MCF 10A (cell line): ENCODE measurements at regions not wholly inside any gene's neighbourhood (a gene's known extent, or its start where the extent isn't known, plus 50 kb on each side); places are given as distances from the start of the nearest gene placed in this dataset.
"Not testable (repeated sequence)": the region's sequence is repeated elsewhere in the genome, so short reads cannot be mapped to it uniquely, and the experiment has no call there.

Experiments
- BruUV-seq: library from RNA; stranded (reverse); fragments of 400-500 nt; replicated peaks from 2 replicates; lab custom pipeline; 2021; lab: Mats Ljungman, UMichigan
- CTCF ChIA-PET: fragments of 300-600 bp; sonication (Branson Sonifier 250); formaldehyde crosslinking; extraction: SDS; loops from one replicate; lab custom pipeline; 2021; ENCODE audit warnings: antibody characterized with exemption, inconsistent platforms; lab: Yijun Ruan, JAX
- POLR2A ChIA-PET: fragments of 300-600, 350-650 bp; sonication (Branson Sonifier 250); formaldehyde crosslinking; extraction: SDS; loops from one replicate; lab custom pipeline; 2020; ENCODE audit warnings: antibody characterized with exemption, inconsistent platforms; lab: Yijun Ruan, JAX
- DNase-seq: peaks from one replicate; pipeline ENCODE4 v3.0.0-alpha.2; 2018; ENCODE audit not compliant: unreplicated experiment
- H3K27ac Mint-ChIP-seq: one replicate; pipeline ENCODE4 v1.8.0; 2022; ENCODE audit warnings: mild to moderate bottlenecking, low read depth, mixed read lengths; ENCODE audit not compliant: unreplicated experiment
- H3K27me3 Mint-ChIP-seq: one replicate; pipeline ENCODE4 v1.8.0; 2022; ENCODE audit warnings: mixed read lengths; ENCODE audit not compliant: insufficient read depth, unreplicated experiment
- H3K36me3 Mint-ChIP-seq: one replicate; pipeline ENCODE4 v1.8.0; 2022; ENCODE audit warnings: mild to moderate bottlenecking, moderate library complexity, mixed read lengths; ENCODE audit not compliant: insufficient read depth, unreplicated experiment
- H3K4me1 Mint-ChIP-seq: one replicate; pipeline ENCODE4 v1.8.0; 2022; ENCODE audit warnings: mixed read lengths; ENCODE audit not compliant: insufficient read depth, unreplicated experiment
- H3K4me3 Mint-ChIP-seq: one replicate; pipeline ENCODE4 v1.8.0; 2022; ENCODE audit warnings: mild to moderate bottlenecking, moderate library complexity, mixed read lengths; ENCODE audit not compliant: unreplicated experiment
- H3K9me3 Mint-ChIP-seq: one replicate; pipeline ENCODE4 v1.8.0; 2022; ENCODE audit warnings: mixed read lengths; ENCODE audit not compliant: unreplicated experiment
- CTCF ChIP-seq: fragments of 200-600 bp; IDR thresholded peaks from one replicate; pipeline ENCODE4 v1.8.0; 2022; ENCODE audit warnings: antibody characterized with exemption, mild to moderate bottlenecking; ENCODE audit not compliant: unreplicated experiment
- intact Hi-C: fragments of 100-400 bp; cut with micrococcal nuclease; formaldehyde crosslinking; loops from 2 replicates; pipeline ENCODE4 v1.14.1; 2022

GRCh38 chr6:84892671-84893070 is 128.3 kb upstream of the TBX18 start:
- DNase-seq, result peak; percentile 69
- Mint-ChIP-seq H3K27ac (peak overlapping the region; percentile 75), H3K36me3 (peaks cover 6% of the 10 kb centered on the region), H3K27me3 (no peaks in the 10 kb centered on the region), H3K9me3 (peaks cover 6% of the 10 kb centered on the region), H3K4me1 (peaks cover 44% of the 10 kb centered on the region), H3K4me3 (no peak overlapping the region)
- intact Hi-C loops, result loop anchor here (10.0 kb wide), 1 partner anchor 468 kb away; no protein-coding TSS in a partner anchor
- TF ChIP-seq CTCF, result no peak
- ChIA-PET CTCF (no interaction called here), POLR2A (interaction anchor here (0.9 kb wide), 2 partner anchors 30 to 89 kb away, joined by 3 read pairs; no protein-coding TSS in a partner anchor)
- BruUV-seq, result no TSS peak

- Mint-ChIP-seq H3K9me3 (no peaks in the 10 kb centered on the region), H3K4me3 (peak overlapping the region; percentile 50), H3K36me3 (no peaks in the 10 kb centered on the region), H3K27ac (peak overlapping the region; percentile 75), H3K4me1 (peaks cover 10% of the 10 kb centered on the region), H3K27me3 (no peaks in the 10 kb centered on the region)
- ChIA-PET POLR2A (interaction anchor here (0.8 to 1.2 kb wide), 5 partner anchors 7 to 195 kb away, joined by 3 to 4 read pairs (median 3); no protein-coding TSS in a partner anchor), CTCF (interaction anchor here (0.6 to 1.2 kb wide), 4 partner anchors 42 to 441 kb away, joined by 3 to 4 read pairs (median 3); no protein-coding TSS in a partner anchor)
- DNase-seq, result peak; percentile 85
- no TSS peak for BruUV-seq
- no peak for TF ChIP-seq CTCF
- intact Hi-C loops, result no loop called here
Measured at GRCh38 chr6:84882768-84883766, 118.7 kb upstream of the TBX18 start.

DNA sequence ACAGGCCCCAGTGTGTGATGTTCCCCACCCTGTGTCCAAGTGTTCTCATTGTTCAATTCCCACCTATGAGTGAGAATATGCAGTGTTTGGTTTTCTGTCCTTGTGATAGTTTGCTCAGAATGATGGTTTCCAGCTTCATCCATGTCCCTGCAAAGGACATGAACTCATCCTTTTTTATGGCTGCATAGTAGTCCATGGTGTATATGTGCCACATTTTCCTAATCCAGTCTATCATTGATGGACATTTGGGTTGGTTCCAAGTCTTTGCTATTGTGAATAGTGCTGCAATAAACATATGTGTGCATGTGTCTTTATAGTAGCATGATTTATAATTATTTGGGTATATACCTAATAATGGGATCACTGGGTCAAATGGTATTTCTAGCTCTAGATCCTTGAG is 115.0 kb upstream of the TBX18 start:
- BruUV-seq, DNase-seq, intact Hi-C loops, H3K27me3 Mint-ChIP-seq, POLR2A ChIA-PET, H3K9me3 Mint-ChIP-seq, H3K36me3 Mint-ChIP-seq, H3K27ac Mint-ChIP-seq, H3K4me3 Mint-ChIP-seq, CTCF ChIA-PET: not testable (repeated sequence)
- peaks cover 30% of the 10 kb centered on the region for H3K4me1 Mint-ChIP-seq

GRCh38 chr6:84877515-84878210 is 113.3 kb upstream of the TBX18 start:
- CTCF ChIA-PET, result no interaction called here
- POLR2A ChIA-PET, result interaction anchor here (1.2 to 1.7 kb wide), 2 partner anchors 9 to 11 kb away, joined by 3 to 5 read pairs; no protein-coding TSS in a partner anchor
- no peak for TF ChIP-seq CTCF

More at GRCh38 chr6:84877515-84878210, 113.3 kb upstream of the TBX18 start:
- no peak for DNase-seq
- H3K4me3 Mint-ChIP-seq, result no peak overlapping the region
- no peaks in the 10 kb centered on the region for H3K9me3 Mint-ChIP-seq
- H3K27me3 Mint-ChIP-seq, result no peaks in the 10 kb centered on the region
- no peaks in the 10 kb centered on the region for H3K36me3 Mint-ChIP-seq
- H3K27ac Mint-ChIP-seq, result peak overlapping the region; percentile 54
- peaks cover 32% of the 10 kb centered on the region for H3K4me1 Mint-ChIP-seq
- intact Hi-C loops, result no loop called here
- no TSS peak for BruUV-seq
